A549 (cell line): ENCODE measurements at regions not wholly inside any gene's neighbourhood (a gene's known extent, or its start where the extent isn't known, plus 50 kb on each side); places are given as distances from the start of the nearest gene placed in this dataset.

Experiments used
- ATAC-seq, 2 experiments: fragments of 200-7000 bp in 1 of 2; fragments of >200 bp in 1 of 2; cut with Nextera tagmentation in 1 of 2; cut with Tn5 transposase in 1 of 2; 3 replicates each; pipeline versions ENCODE4 v1.8.0 to v1.9.1; 2018 to 2020; ENCODE audit warnings: mild to moderate bottlenecking in 1 of 2, moderate library complexity in 1 of 2
- CTCF ChIA-PET: fragments of 300-600 bp; sonication (Branson Sonifier 250); formaldehyde crosslinking; extraction: SDS; loops from one replicate; lab custom pipeline; 2021; ENCODE audit warnings: antibody characterized with exemption, inconsistent platforms; lab: Yijun Ruan, JAX
- POLR2A ChIA-PET: fragments of 350-600 bp; formaldehyde crosslinking; extraction: SDS; loops from one replicate; lab custom pipeline; 2021; ENCODE audit warnings: antibody characterized with exemption, inconsistent platforms; lab: Yijun Ruan, JAX
- DNase-seq, 2 experiments: peaks; one replicate each; pipeline versions ENCODE4 v3.0.0 to v3.0.0-alpha.2; 2011 to 2016; ENCODE audit warnings: low read depth in 1 of 2, low spot score in 1 of 2
- FAIRE-seq: peaks from 2 replicates; lab custom pipeline; 2011; peaks lifted over from hg19 to GRCh38; lab: Jason Lieb, UNC
- H3K27ac ChIP-seq, 2 experiments: fragments of >200 bp; sonication (Bioruptor Twin); formaldehyde crosslinking; 3 replicates each; pipeline ENCODE4 v1.5.1; 2016 to 2017
- H3K4me1 ChIP-seq: fragments of >200 bp; sonication (Bioruptor Twin); formaldehyde crosslinking; 3 replicates; pipeline ENCODE4 v1.6.1; 2016
- H3K4me2 ChIP-seq: fragments of >200 bp; sonication (Bioruptor Twin); formaldehyde crosslinking; 3 replicates; pipeline ENCODE4 v1.6.1; 2016
- H3K4me3 ChIP-seq: fragments of >200 bp; sonication (Bioruptor Twin); formaldehyde crosslinking; 3 replicates; pipeline ENCODE4 v1.5.1; 2016
- H3K9me3 ChIP-seq: fragments of >200 bp; sonication (Bioruptor Twin); formaldehyde crosslinking; 3 replicates; pipeline ENCODE4 v1.6.1; 2016
- CBX2 ChIP-seq: fragments of 200-600 bp; sonication (generic); IDR thresholded peaks from 2 replicates; pipeline ENCODE4 v1.6.1; 2016; ENCODE audit warnings: low read depth, mild to moderate bottlenecking, borderline replicate concordance
- CEBPB ChIP-seq, 2 experiments: fragments of >200 bp in 1 of 2; sonication (Bioruptor Twin) in 1 of 2; formaldehyde crosslinking in 1 of 2; IDR thresholded peaks; 2 replicates each; pipeline ENCODE4 v1.6.1; 2012 to 2016
- CHD4 ChIP-seq: fragments of 200-600 bp; sonication (generic); IDR thresholded peaks from 2 replicates; pipeline ENCODE4 v1.6.1; 2016; ENCODE audit warnings: antibody characterized with exemption, mild to moderate bottlenecking, borderline replicate concordance
- EP300 ChIP-seq, 2 experiments: fragments of >200 bp; sonication (Bioruptor Twin); formaldehyde crosslinking; IDR thresholded peaks; 2 replicates in 1 of 2; 3 replicates in 1 of 2; pipeline ENCODE4 v1.6.1; 2016 to 2017
- FOSL2 ChIP-seq, 2 experiments: fragments of 450-650 bp in 1 of 2; fragments of >200 bp in 1 of 2; sonication (Bioruptor Twin) in 1 of 2; formaldehyde crosslinking; IDR thresholded peaks; 2 replicates each; pipeline versions ENCODE4 v1.5.0 to v1.6.1; 2016 to 2020; ENCODE audit warnings: mild to moderate bottlenecking in 1 of 2, moderate library complexity in 1 of 2
- FOXS1 ChIP-seq: fragments of 250-450 bp; sonication (Bioruptor Pico); IDR thresholded peaks from 2 replicates; pipeline ENCODE4 v1.5.0; 2020; ENCODE audit warnings: mild to moderate bottlenecking, moderate library complexity
- GATA3 ChIP-seq: IDR thresholded peaks from 2 replicates; pipeline ENCODE4 v1.6.1; 2012; ENCODE audit warnings: borderline replicate concordance
- HES2 ChIP-seq: fragments of >200 bp; sonication (Bioruptor Twin); formaldehyde crosslinking; IDR thresholded peaks from 2 replicates; pipeline ENCODE4 v1.6.1; 2016
- HMGXB4 ChIP-seq: fragments of 250-450 bp; sonication (Bioruptor Pico); IDR thresholded peaks from 2 replicates; pipeline ENCODE4 v1.5.0; 2021; ENCODE audit warnings: mild to moderate bottlenecking, moderate library complexity, borderline replicate concordance
- HOXB13 ChIP-seq: fragments of 250-450 bp; sonication (Bioruptor Pico); IDR thresholded peaks from 2 replicates; pipeline ENCODE4 v1.5.0; 2020; ENCODE audit warnings: low read depth, mild to moderate bottlenecking, moderate library complexity
- HOXB5 ChIP-seq: fragments of 250-450 bp; sonication (Bioruptor Pico); IDR thresholded peaks from 2 replicates; pipeline ENCODE4 v1.5.0; 2020; ENCODE audit warnings: mild to moderate bottlenecking, moderate library complexity
- JUNB ChIP-seq: fragments of >200 bp; sonication (Bioruptor Twin); formaldehyde crosslinking; IDR thresholded peaks from 2 replicates; pipeline ENCODE4 v1.6.1; 2016
- KDM1A ChIP-seq: fragments of 200-600 bp; sonication (generic); IDR thresholded peaks from 2 replicates; pipeline ENCODE4 v1.6.1; 2016; ENCODE audit warnings: low read depth, mild to moderate bottlenecking
- MAFK ChIP-seq: fragments of 450-650 bp; IDR thresholded peaks from 2 replicates; pipeline ENCODE4 v1.6.1; 2014; ENCODE audit not compliant: partially characterized antibody
- MAX ChIP-seq: IDR thresholded peaks from 2 replicates; pipeline ENCODE4 v1.6.1; 2012
- MYC ChIP-seq: IDR thresholded peaks from 2 replicates; pipeline ENCODE4 v1.6.1; 2012; ENCODE audit warnings: mild to moderate bottlenecking, inconsistent platforms, low read length, improper control_type of control experiment, borderline replicate concordance
- POLR2A ChIP-seq: IDR thresholded peaks from 2 replicates; pipeline ENCODE4 v1.6.1; 2012; ENCODE audit warnings: mild to moderate bottlenecking, low read length
- RARB ChIP-seq: fragments of 250-450 bp; sonication (Bioruptor Pico); IDR thresholded peaks from 2 replicates; pipeline ENCODE4 v1.8.0; 2021; ENCODE audit warnings: mild to moderate bottlenecking, moderate library complexity
- RFX5 ChIP-seq: fragments of 450-650 bp; IDR thresholded peaks from 2 replicates; pipeline ENCODE4 v1.7.1; 2014; ENCODE audit warnings: antibody characterized with exemption, mild to moderate bottlenecking, moderate library complexity
- RNF2 ChIP-seq: fragments of 200-600 bp; sonication (generic); IDR thresholded peaks from 2 replicates; pipeline ENCODE4 v1.6.1; 2016; ENCODE audit warnings: low read depth, mild to moderate bottlenecking, antibody characterized with exemption, moderate library complexity, borderline replicate concordance
- SMC3 ChIP-seq: fragments of >200 bp; sonication (Bioruptor Twin); formaldehyde crosslinking; IDR thresholded peaks from 3 replicates; pipeline ENCODE4 v1.6.1; 2018; ENCODE audit warnings: inconsistent platforms
- SREBF2 ChIP-seq: fragments of 450-650 bp; IDR thresholded peaks from 2 replicates; pipeline ENCODE4 v1.6.1; 2014; ENCODE audit warnings: mild to moderate bottlenecking, moderate library complexity
- ZSCAN20 ChIP-seq: fragments of 250-450 bp; sonication (Bioruptor Pico); IDR thresholded peaks from 2 replicates; pipeline ENCODE4 v1.8.0; 2022; ENCODE audit warnings: mild to moderate bottlenecking, moderate library complexity
- WGBS: methylation state at CpG from one replicate; pipeline ENCODE4 v1.1.6; 2017; ENCODE audit errors: missing lambda C conversion rate; 5-methylcytosine and 5-hydroxymethylcytosine counted together
- TF ChIP-seq, protein P1 (sequence below): IDR thresholded peaks from 2 replicates; pipeline ENCODE4 v1.6.1; 2012
- TF ChIP-seq, protein P2 (sequence below): fragments of >200 bp; sonication (Bioruptor Twin); formaldehyde crosslinking; IDR thresholded peaks from 3 replicates; pipeline ENCODE4 v1.6.1; 2016
- TF ChIP-seq, protein P3 (sequence below): fragments of 150-350 bp; IDR thresholded peaks from 2 replicates; pipeline ENCODE4 v1.6.1; 2014; ENCODE audit warnings: low read depth, mild to moderate bottlenecking, low read length

- CTCF ChIA-PET, result interaction anchor here (0.7 kb wide), 1 partner anchor 28 kb away, joined by 4 read pairs; no protein-coding TSS in a partner anchor
- H3K9me3 ChIP-seq, result no peaks in the 10 kb centered on the region
- no peak overlapping the region for H3K4me3 ChIP-seq
- FAIRE-seq (no peak), ATAC-seq (no peak), DNase-seq (no peak)
- no peak overlapping the region for H3K27ac ChIP-seq
- no peak for TF ChIP-seq CBX2
- no peak for TF ChIP-seq FOSL2 (IDR thresholded peaks at IDR 0.05)
- no peak for TF ChIP-seq FOSL2 (CRISPR knock-in tag; IDR thresholded peaks at IDR 0.05)
- TF ChIP-seq RNF2, result no peak
- TF ChIP-seq POLR2A, result no peak
- no peak for TF ChIP-seq EP300 (IDR thresholded peaks at IDR 0.05)
- TF ChIP-seq FOXS1 (CRISPR knock-in tag), result no peak
- no peak for TF ChIP-seq RFX5
- no peak for TF ChIP-seq MAX
- no peak for TF ChIP-seq ZSCAN20 (CRISPR knock-in tag)
- TF ChIP-seq HOXB13 (CRISPR knock-in tag), result no peak
- TF ChIP-seq JUNB, result no peak
- TF ChIP-seq SMC3, result no peak
- TF ChIP-seq, protein P1, sequence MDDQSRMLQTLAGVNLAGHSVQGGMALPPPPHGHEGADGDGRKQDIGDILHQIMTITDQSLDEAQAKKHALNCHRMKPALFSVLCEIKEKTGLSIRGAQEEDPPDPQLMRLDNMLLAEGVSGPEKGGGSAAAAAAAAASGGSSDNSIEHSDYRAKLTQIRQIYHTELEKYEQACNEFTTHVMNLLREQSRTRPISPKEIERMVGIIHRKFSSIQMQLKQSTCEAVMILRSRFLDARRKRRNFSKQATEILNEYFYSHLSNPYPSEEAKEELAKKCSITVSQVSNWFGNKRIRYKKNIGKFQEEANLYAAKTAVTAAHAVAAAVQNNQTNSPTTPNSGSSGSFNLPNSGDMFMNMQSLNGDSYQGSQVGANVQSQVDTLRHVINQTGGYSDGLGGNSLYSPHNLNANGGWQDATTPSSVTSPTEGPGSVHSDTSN, result no peak
- TF ChIP-seq, protein P2, sequence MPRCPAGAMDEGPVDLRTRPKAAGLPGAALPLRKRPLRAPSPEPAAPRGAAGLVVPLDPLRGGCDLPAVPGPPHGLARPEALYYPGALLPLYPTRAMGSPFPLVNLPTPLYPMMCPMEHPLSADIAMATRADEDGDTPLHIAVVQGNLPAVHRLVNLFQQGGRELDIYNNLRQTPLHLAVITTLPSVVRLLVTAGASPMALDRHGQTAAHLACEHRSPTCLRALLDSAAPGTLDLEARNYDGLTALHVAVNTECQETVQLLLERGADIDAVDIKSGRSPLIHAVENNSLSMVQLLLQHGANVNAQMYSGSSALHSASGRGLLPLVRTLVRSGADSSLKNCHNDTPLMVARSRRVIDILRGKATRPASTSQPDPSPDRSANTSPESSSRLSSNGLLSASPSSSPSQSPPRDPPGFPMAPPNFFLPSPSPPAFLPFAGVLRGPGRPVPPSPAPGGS, result no peak
- TF ChIP-seq GATA3, result no peak
- TF ChIP-seq HMGXB4, result no peak
- no peak overlapping the region for H3K4me2 ChIP-seq
- POLR2A ChIA-PET, result no interaction called here
- H3K4me1 ChIP-seq, result no peaks in the 10 kb centered on the region
These were observed 96.8 kb downstream of the RPS29 start for GRCh38 chr14:49489341-49489740.

GRCh38 chr14:49487238-49487637 lies 98.9 kb downstream of the RPS29 start:
- no peak for ATAC-seq
- POLR2A ChIA-PET, result no interaction called here

DNA sequence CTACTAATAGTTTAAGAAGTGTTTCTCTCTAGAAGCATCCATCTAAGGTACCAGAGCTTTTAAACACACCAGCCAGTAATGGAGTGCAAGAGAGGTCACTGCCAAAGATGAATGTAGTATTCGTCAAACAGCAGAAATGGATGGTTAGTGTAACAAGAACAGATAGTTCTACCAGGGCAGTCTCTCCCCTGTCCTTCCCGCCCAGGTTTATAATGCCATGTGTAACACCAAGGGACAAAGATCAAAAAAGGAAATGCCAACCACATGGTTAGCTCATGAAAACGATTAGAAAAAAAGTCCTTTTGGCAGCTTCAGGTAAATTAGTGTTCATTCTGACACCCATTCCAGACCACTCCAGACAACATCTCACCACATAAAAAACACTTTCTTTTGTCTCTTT lies 100.9 kb downstream of the RPS29 start:
- ATAC-seq, result no peak
- CTCF ChIA-PET, result interaction anchor here (0.6 to 3.2 kb wide), 4 partner anchors 9 to 312 kb away, joined by 3 to 16 read pairs (median 4); no protein-coding TSS in a partner anchor
- TF ChIP-seq, protein P1, result no peak
- TF ChIP-seq HOXB13 (CRISPR knock-in tag) (no peak), CEBPB (IDR thresholded peaks at IDR 0.05) (no peak), CHD4 (no peak), RARB (no peak), MYC (no peak), SREBF2 (no peak), HOXB5 (no peak), HMGXB4 (no peak), HES2 (no peak)
- TF ChIP-seq, protein P3, sequence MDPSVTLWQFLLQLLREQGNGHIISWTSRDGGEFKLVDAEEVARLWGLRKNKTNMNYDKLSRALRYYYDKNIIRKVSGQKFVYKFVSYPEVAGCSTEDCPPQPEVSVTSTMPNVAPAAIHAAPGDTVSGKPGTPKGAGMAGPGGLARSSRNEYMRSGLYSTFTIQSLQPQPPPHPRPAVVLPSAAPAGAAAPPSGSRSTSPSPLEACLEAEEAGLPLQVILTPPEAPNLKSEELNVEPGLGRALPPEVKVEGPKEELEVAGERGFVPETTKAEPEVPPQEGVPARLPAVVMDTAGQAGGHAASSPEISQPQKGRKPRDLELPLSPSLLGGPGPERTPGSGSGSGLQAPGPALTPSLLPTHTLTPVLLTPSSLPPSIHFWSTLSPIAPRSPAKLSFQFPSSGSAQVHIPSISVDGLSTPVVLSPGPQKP, result no peak
- no peak overlapping the region for H3K4me3 ChIP-seq
- H3K4me2 ChIP-seq, result no peak overlapping the region
- no peak overlapping the region for H3K27ac ChIP-seq
- POLR2A ChIA-PET, result interaction anchor here (0.6 kb wide), 1 partner anchor 11 kb away, joined by 3 read pairs; no protein-coding TSS in a partner anchor
- FAIRE-seq, result no peak
- DNase-seq, result no peak
- WGBS, result 3% methylated on average over 3 of the region's 3 CpGs
- no peaks in the 10 kb centered on the region; the same call in 2 of the 3 replicates for H3K9me3 ChIP-seq
- H3K4me1 ChIP-seq, result no peaks in the 10 kb centered on the region

More at GRCh38 chr14:49487238-49487637, 98.9 kb downstream of the RPS29 start:
- Histone ChIP-seq H3K4me3 (no peak overlapping the region), H3K4me2 (no peak overlapping the region), H3K4me1 (no peaks in the 10 kb centered on the region), H3K27ac (no peak overlapping the region), H3K9me3 (no peaks in the 10 kb centered on the region)
- TF ChIP-seq KDM1A, result no peak
- TF ChIP-seq MAFK, result peak; percentile 88
- no peak for FAIRE-seq
- DNase-seq, result no peak
- CTCF ChIA-PET, result interaction anchor here (1.0 kb wide), 1 partner anchor 10 kb away, joined by 3 read pairs; no protein-coding TSS in a partner anchor
